HPDE6-E6E7 (cell line): ENCODE measurements at regions not wholly inside any gene's neighbourhood (a gene's known extent, or its start where the extent isn't known, plus 50 kb on each side); places are given as distances from the start of the nearest gene placed in this dataset.

Experiments
- DNase-seq: peaks from one replicate; pipeline ENCODE4 v3.0.0; 2011; ENCODE audit warnings: missing footprints; ENCODE audit errors: extremely low spot score

GRCh38 chr1:34697818-34698217 is 57.0 kb upstream of the GJB5 start:
- DNase-seq, result no peak

GRCh38 chr1:34701326-34702060 is 53.4 kb upstream of the GJB5 start:
- DNase-seq, result no peak
